ENCODE measurements at regions not wholly inside any gene's neighbourhood (a gene's known extent, or its start where the extent isn't known, plus 50 kb on each side); places are given as distances from the start of the nearest gene placed in this dataset.

DNA sequence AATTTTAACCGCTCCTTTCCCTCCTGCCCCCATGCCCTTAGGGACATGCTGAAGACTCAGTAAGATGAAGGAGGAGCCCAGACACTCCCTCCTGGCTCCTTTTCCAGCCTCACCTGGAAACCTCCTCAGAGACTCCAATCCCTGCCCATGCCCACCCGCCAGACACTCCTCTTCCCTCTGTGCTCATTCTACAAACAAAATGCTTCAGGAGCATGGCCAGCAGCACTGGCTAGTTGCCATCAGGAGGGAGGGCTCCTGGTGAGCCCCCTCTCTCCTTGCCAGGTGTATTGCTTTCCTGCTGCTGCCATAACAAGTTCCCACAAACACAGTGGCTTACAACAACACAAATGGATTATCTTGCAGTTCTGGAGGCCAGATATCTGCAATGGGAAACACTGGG lies 126.1 kb downstream of the PSMG1 start:
- Histone ChIP-seq H3K4me3 (no peak overlapping the region), H3K9me3 (ENCODE audit: insufficient read depth, low read depth) (no peaks in the 10 kb centered on the region), H3K27me3 (ENCODE audit: insufficient read depth, low read depth) (no peaks in the 10 kb centered on the region), H3K4me2 (peak overlapping the region; percentile 26; the same call in 1 of the 2 replicates), H2AFZ (no peak overlapping the region), H3K27ac (no peak overlapping the region), H3K9me2 (ENCODE audit: insufficient read depth) (no peaks in the 10 kb centered on the region), H3K36me3 (ENCODE audit: low read depth) (no peaks in the 10 kb centered on the region), H3F3A (ENCODE audit: insufficient read depth, low read depth) (no peaks in the 10 kb centered on the region), H4K20me1 (ENCODE audit: insufficient read depth) (no peaks in the 10 kb centered on the region), H3K4me1 (replicated peaks; ENCODE audit: insufficient read depth) (peaks cover 8% of the 10 kb centered on the region; the same call in 1 of the 2 replicates), H3K79me2 (ENCODE audit: low read depth) (no peaks in the 10 kb centered on the region)
- no TSS peak for BruUV-seq (replicated peaks)
- TF ChIP-seq EZH2 (IDR thresholded peaks at IDR 0.05; ENCODE audit: low read depth) (no peak), CTCF (conservative IDR thresholded peaks at IDR 0.05) (no peak)
- CTCF ChIA-PET = no interaction called here
- POLR2A ChIA-PET (ENCODE audit: unreplicated experiment) = no interaction called here
- intact Hi-C loops (cut with micrococcal nuclease; ENCODE audit: unreplicated experiment) = no loop called here
- no peak for DNase-seq

DNA sequence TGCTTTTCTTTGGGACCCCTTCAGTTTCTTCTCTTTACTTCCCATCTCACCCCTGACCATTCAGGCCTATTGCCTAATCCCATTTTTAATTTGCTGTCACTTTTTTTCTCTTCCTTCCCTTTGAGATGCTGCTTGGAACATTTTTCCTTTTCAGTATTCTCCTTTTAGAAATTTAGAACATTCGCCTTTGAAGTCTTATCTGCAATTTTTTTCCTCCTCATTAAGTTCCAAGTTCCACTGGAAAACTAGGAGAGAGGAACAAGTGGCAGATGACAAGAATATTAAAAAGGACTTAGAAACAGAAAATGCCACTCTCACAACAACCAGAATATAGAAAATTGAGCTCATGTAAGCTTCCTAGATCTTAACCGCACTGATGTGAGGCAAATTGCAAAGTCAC lies 126.6 kb downstream of the PSMG1 start:
- H3K9me2 ChIP-seq (ENCODE audit: insufficient read depth) = no peaks in the 10 kb centered on the region
- ChIA-PET CTCF (no interaction called here), POLR2A (ENCODE audit: unreplicated experiment) (no interaction called here)
- no peaks in the 10 kb centered on the region for H3K9me3 ChIP-seq (ENCODE audit: insufficient read depth, low read depth)
- DNase-seq = no peak
- no peak overlapping the region for H2AFZ ChIP-seq
- H3K27me3 ChIP-seq (ENCODE audit: insufficient read depth, low read depth) = no peaks in the 10 kb centered on the region
- TF ChIP-seq CTCF (conservative IDR thresholded peaks at IDR 0.05) = no peak
- TF ChIP-seq EZH2 (IDR thresholded peaks at IDR 0.05; ENCODE audit: low read depth) = no peak
- H3K4me3 ChIP-seq = no peak overlapping the region
- no TSS peak for BruUV-seq (replicated peaks)
- peaks cover 8% of the 10 kb centered on the region; the same call in 1 of the 2 replicates for H3K4me1 ChIP-seq (replicated peaks; ENCODE audit: insufficient read depth)
- no peaks in the 10 kb centered on the region for H3K36me3 ChIP-seq (ENCODE audit: low read depth)
- no peak overlapping the region for H3K4me2 ChIP-seq
- no peaks in the 10 kb centered on the region for H3K79me2 ChIP-seq (ENCODE audit: low read depth)
- no peak overlapping the region for H3K27ac ChIP-seq
- H3F3A ChIP-seq (ENCODE audit: insufficient read depth, low read depth) = no peaks in the 10 kb centered on the region
- intact Hi-C loops (cut with micrococcal nuclease; ENCODE audit: unreplicated experiment) = no loop called here
- no peaks in the 10 kb centered on the region for H4K20me1 ChIP-seq (ENCODE audit: insufficient read depth)

DNA sequence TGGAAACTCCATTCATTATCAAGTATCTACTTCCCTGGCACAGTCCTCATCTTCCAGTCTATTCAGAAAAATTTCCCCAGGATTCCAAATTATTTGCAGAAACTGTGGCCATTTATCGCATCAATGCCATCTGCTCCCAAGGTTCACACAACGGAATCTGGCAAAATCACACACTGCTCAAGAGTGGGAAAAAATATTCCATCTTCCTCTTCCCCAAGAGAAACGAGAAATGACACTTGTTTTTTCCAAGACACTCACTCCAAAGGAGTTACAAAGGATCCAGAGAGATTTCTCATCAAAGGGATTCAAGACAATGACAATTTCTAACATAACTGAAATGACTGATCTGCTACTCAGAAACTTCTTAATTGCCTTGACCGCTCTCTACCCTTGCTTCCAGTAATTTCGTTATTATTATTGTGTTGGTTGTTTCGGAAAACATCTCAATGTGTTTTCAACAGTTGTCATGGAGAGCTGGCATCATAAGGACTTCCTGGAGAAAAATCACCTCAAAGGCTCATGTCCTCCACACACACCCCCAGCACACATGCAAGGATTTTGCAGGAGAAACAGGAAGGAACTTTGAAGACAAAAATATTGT lies 128.0 kb downstream of the PSMG1 start:
- Histone ChIP-seq H3K9me2 (ENCODE audit: insufficient read depth) (no peaks in the 10 kb centered on the region), H3K27me3 (ENCODE audit: insufficient read depth, low read depth) (no peaks in the 10 kb centered on the region), H3K4me2 (no peak overlapping the region), H3K79me2 (ENCODE audit: low read depth) (no peaks in the 10 kb centered on the region), H3K4me1 (replicated peaks; ENCODE audit: insufficient read depth) (peaks cover 8% of the 10 kb centered on the region; the same call in 1 of the 2 replicates), H3K9me3 (ENCODE audit: insufficient read depth, low read depth) (no peaks in the 10 kb centered on the region), H4K20me1 (ENCODE audit: insufficient read depth) (no peaks in the 10 kb centered on the region), H3K4me3 (no peak overlapping the region), H3K36me3 (ENCODE audit: low read depth) (no peaks in the 10 kb centered on the region), H2AFZ (no peak overlapping the region), H3F3A (ENCODE audit: insufficient read depth, low read depth) (no peaks in the 10 kb centered on the region), H3K27ac (no peak overlapping the region)
- ChIA-PET POLR2A (ENCODE audit: unreplicated experiment) (no interaction called here), CTCF (no interaction called here)
- no TSS peak for BruUV-seq (replicated peaks)
- intact Hi-C loops (cut with micrococcal nuclease; ENCODE audit: unreplicated experiment) = no loop called here
- TF ChIP-seq CTCF (conservative IDR thresholded peaks at IDR 0.05) = no peak
- TF ChIP-seq EZH2 (IDR thresholded peaks at IDR 0.05; ENCODE audit: low read depth) = no peak
- no peak for DNase-seq

Measured in PC-9 (cell line).